ENCODE measurements at regions not wholly inside any gene's neighbourhood (a gene's known extent, or its start where the extent isn't known, plus 50 kb on each side); places are given as distances from the start of the nearest gene placed in this dataset.

DNA sequence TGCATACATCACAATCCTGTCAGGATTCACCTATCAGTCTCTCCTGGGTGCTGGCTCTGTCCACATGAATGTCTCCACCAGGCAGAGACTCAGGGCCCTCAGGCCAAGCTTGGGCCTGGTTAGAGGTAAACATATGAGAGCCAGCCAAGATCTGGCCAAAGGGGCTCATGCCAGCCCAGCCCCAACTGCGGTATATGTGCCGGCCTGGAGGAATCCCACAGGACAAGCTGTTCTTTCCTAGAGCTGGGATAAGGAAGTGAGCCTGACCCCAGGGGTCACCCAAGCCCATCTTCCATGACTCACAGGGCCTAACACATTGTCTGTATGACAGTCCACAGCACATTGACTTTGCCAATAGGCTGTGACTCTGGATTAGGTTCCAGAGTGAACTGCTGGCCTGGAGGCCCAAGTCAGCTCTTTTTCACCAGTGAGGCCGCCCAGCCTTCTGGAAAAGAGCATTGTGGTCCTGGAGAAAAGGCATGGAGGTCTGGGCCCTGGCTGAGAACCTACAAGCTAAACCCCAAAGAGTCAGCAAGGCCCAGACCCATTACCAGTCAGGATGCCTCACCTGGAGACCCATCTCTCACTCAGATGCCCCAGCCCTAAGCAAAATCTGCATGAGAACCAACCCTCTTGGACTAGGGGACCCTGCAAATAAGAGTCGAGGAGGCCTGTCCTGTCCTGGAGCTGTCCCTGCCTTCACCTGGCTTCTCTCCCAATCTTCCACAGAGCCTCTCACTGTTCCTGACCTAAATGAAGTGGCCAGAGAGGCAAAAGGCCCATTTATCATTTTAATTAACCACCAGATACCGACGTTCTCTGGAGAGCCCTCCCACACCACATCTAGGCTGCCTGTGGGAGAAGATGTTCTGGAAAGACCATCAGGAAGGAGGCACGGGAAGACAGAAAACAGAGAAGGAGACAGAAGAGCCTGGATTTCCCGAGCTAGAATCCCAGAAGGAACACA, 120.9 kb upstream of the PKDCC start:
- H3K27me3 ChIP-seq (ENCODE audit: insufficient read depth, low read length) = no peaks in the 10 kb centered on the region
- no peaks in the 10 kb centered on the region for H3K9me3 ChIP-seq (ENCODE audit: low read length)
- no peaks in the 10 kb centered on the region for H3K36me3 ChIP-seq (ENCODE audit: insufficient read depth, low read length)
- H2AFZ ChIP-seq (ENCODE audit: low read depth, low read length) = no peak overlapping the region
- no peak overlapping the region for H3K4me3 ChIP-seq (ENCODE audit: low read length)
- H3K4me1 ChIP-seq (ENCODE audit: insufficient read depth, low read length) = no peaks in the 10 kb centered on the region

- Histone ChIP-seq H3K4me3 (ENCODE audit: low read length) (no peak overlapping the region), H3K36me3 (ENCODE audit: insufficient read depth, low read length) (no peaks in the 10 kb centered on the region), H3K9me3 (ENCODE audit: low read length) (no peaks in the 10 kb centered on the region), H2AFZ (ENCODE audit: low read depth, low read length) (no peak overlapping the region), H3K27me3 (ENCODE audit: insufficient read depth, low read length) (no peaks in the 10 kb centered on the region), H3K4me1 (ENCODE audit: insufficient read depth, low read length) (no peaks in the 10 kb centered on the region)
Measured at GRCh38 chr2:41927581-41928264, 120.1 kb upstream of the PKDCC start.

DNA sequence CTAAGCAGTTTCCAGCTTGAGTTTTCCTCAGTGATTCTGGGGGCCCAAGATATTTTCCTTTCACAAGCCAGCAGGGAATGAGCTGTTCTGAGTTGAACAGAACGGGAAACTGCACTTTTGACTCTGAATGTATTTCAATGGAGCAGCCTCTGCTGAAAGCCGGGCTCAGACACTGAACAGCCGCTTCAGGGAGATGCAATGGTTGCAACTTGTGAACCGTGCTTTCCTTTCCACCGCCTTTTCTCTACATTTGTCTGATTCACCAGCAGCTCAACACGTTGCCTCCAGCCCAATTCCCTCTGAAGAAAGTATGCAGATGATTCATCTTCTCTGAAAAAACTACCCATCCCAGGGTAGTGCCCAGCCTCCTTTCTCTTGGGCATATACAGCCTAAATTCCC, 119.3 kb upstream of the PKDCC start:
- Histone ChIP-seq H3K36me3 (ENCODE audit: insufficient read depth, low read length) (no peaks in the 10 kb centered on the region), H2AFZ (ENCODE audit: low read depth, low read length) (no peak overlapping the region), H3K4me3 (ENCODE audit: low read length) (no peak overlapping the region), H3K9me3 (ENCODE audit: low read length) (no peaks in the 10 kb centered on the region), H3K27me3 (ENCODE audit: insufficient read depth, low read length) (no peaks in the 10 kb centered on the region), H3K4me1 (ENCODE audit: insufficient read depth, low read length) (no peaks in the 10 kb centered on the region)

- H2AFZ ChIP-seq (ENCODE audit: low read depth, low read length) = no peak overlapping the region
- no peaks in the 10 kb centered on the region for H3K36me3 ChIP-seq (ENCODE audit: insufficient read depth, low read length)
- H3K4me3 ChIP-seq (ENCODE audit: low read length) = no peak overlapping the region
- no peaks in the 10 kb centered on the region for H3K27me3 ChIP-seq (ENCODE audit: insufficient read depth, low read length)
- H3K4me1 ChIP-seq (ENCODE audit: insufficient read depth, low read length) = peaks cover under 1% of the 10 kb centered on the region
- no peaks in the 10 kb centered on the region for H3K9me3 ChIP-seq (ENCODE audit: low read length)
Measured at GRCh38 chr2:41930807-41931566, 116.8 kb upstream of the PKDCC start.

- no peaks in the 10 kb centered on the region for H3K27me3 ChIP-seq (ENCODE audit: insufficient read depth, low read length)
- H3K9me3 ChIP-seq (ENCODE audit: low read length) = no peaks in the 10 kb centered on the region
Measured at GRCh38 chr2:41932241-41933045, 115.4 kb upstream of the PKDCC start.

DNA sequence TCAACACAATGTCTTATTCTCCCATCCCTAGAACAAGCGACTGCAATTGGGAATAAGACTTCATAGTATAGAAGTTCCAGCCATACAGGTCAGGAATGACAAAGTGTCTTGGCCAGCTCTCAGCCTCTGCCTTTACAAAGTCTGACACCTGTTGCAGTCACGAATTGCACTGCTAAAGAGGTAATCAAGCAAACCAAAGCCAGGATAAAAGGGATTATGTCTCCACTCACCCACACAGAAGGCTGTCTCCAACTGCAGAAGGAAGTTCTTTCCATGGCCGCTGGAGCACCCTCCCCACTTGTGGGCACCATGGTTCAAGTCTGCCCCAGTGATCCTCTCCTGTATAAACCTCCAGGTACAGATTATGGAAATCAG, 114.8 kb upstream of the PKDCC start:
- H3K9me3 ChIP-seq (ENCODE audit: low read length) = no peaks in the 10 kb centered on the region
- no peaks in the 10 kb centered on the region for H3K27me3 ChIP-seq (ENCODE audit: insufficient read depth, low read length)
- H2AFZ ChIP-seq (ENCODE audit: low read depth, low read length) = no peak overlapping the region
- no peak overlapping the region for H3K4me3 ChIP-seq (ENCODE audit: low read length)
- H3K36me3 ChIP-seq (ENCODE audit: insufficient read depth, low read length) = no peaks in the 10 kb centered on the region
- peaks cover 20% of the 10 kb centered on the region for H3K4me1 ChIP-seq (ENCODE audit: insufficient read depth, low read length)

More at GRCh38 chr2:41932241-41933045, 115.4 kb upstream of the PKDCC start:
- Histone ChIP-seq H3K36me3 (ENCODE audit: insufficient read depth, low read length) (no peaks in the 10 kb centered on the region), H3K4me3 (ENCODE audit: low read length) (no peak overlapping the region), H3K4me1 (ENCODE audit: insufficient read depth, low read length) (peaks cover 15% of the 10 kb centered on the region), H2AFZ (ENCODE audit: low read depth, low read length) (no peak overlapping the region)

DNA sequence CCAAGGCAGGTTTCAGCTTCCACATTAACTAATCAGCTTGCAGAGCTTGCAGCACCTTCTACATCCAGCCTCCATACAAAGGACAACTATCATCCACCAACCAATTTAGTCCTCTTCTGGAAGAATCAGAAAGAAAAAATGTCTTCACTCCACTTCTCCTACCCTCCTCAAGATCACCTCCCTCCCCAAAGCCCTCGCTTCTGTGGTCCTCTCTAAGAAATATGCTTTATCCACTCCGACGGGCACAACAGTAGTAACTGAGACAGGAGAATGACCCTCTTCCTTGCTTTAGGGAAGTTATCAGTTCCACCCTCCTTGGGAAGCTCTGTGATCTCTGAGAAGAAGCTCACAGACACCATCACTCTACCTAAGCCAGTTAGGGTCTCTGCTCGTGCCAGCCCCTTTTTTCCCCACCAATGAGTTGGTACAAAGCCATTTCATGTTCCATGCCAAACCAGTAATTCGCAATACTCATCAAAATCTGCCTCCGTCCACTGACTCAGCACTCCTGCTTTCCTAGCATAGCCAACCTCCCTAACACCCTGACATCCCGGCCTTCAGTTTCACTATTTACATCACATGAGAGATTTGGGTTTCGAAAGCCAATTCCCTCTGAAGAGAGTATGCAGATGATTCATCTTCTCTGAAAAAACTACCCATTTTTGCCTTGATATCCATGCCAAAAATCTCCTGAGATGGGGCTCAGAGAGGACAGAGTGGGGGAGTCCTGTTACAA, 114.1 kb upstream of the PKDCC start:
- H3K4me1 ChIP-seq (ENCODE audit: insufficient read depth, low read length) = peaks cover 27% of the 10 kb centered on the region

GRCh38 chr2:41934329-41934958, 113.4 kb upstream of the PKDCC start:
- Histone ChIP-seq H3K36me3 (ENCODE audit: insufficient read depth, low read length) (no peaks in the 10 kb centered on the region), H3K9me3 (ENCODE audit: low read length) (no peaks in the 10 kb centered on the region), H3K4me1 (ENCODE audit: insufficient read depth, low read length) (peaks cover 28% of the 10 kb centered on the region), H3K27me3 (ENCODE audit: insufficient read depth, low read length) (no peaks in the 10 kb centered on the region), H2AFZ (ENCODE audit: low read depth, low read length) (no peak overlapping the region), H3K4me3 (ENCODE audit: low read length) (no peak overlapping the region)

More for the DNA sequence above, 114.1 kb upstream of the PKDCC start:
- Histone ChIP-seq H3K9me3 (ENCODE audit: low read length) (no peaks in the 10 kb centered on the region), H3K36me3 (ENCODE audit: insufficient read depth, low read length) (no peaks in the 10 kb centered on the region), H3K27me3 (ENCODE audit: insufficient read depth, low read length) (no peaks in the 10 kb centered on the region), H3K4me3 (ENCODE audit: low read length) (no peak overlapping the region), H2AFZ (ENCODE audit: low read depth, low read length) (no peak overlapping the region)

DNA sequence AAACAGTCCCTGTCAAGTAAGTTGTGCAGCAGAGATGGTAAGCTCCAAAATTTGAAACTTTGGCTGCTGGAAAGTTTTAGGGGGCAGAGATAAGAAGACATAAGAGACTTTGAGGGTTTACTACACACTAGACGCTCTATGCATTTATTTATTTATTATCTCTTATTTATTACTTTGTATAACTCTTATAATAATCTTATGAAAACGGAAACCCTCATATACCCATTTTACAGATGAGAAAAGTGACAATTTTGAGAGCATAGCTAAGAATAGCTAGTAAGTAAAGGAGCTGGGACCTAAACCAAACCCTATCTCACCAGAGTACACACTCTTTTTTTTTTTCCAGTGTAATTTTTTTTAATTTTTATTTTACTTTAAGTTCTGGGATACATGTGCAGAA, 112.8 kb upstream of the PKDCC start:
- no peaks in the 10 kb centered on the region for H3K27me3 ChIP-seq (ENCODE audit: insufficient read depth, low read length)
- no peak overlapping the region for H3K4me3 ChIP-seq (ENCODE audit: low read length)
- no peak overlapping the region for H2AFZ ChIP-seq (ENCODE audit: low read depth, low read length)
- no peaks in the 10 kb centered on the region for H3K9me3 ChIP-seq (ENCODE audit: low read length)
- no peaks in the 10 kb centered on the region for H3K36me3 ChIP-seq (ENCODE audit: insufficient read depth, low read length)
- H3K4me1 ChIP-seq (ENCODE audit: insufficient read depth, low read length) = peaks cover 28% of the 10 kb centered on the region

DNA sequence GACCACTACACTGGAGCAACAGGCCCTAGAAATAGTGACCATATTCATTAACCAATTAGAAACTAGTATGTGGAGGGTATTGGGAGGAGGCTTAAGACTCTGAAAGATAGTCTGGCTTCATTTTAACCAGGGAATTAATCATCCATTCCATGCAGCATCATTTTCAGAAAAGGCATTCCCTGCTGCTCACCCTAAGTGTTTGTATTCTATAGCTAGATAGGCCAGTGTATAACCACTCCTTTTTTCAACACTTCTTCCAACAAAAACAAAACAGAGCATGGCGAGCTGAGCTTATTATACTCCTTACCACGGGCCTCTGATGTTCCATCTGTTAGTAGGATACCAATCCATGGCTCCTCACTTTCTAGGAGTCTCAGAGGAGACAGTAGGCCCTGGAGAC, 112.0 kb upstream of the PKDCC start:
- peaks cover 28% of the 10 kb centered on the region for H3K4me1 ChIP-seq (ENCODE audit: insufficient read depth, low read length)
- H3K4me3 ChIP-seq (ENCODE audit: low read length) = no peak overlapping the region
- H3K36me3 ChIP-seq (ENCODE audit: insufficient read depth, low read length) = no peaks in the 10 kb centered on the region
- H2AFZ ChIP-seq (ENCODE audit: low read depth, low read length) = no peak overlapping the region
- H3K9me3 ChIP-seq (ENCODE audit: low read length) = no peaks in the 10 kb centered on the region
- no peaks in the 10 kb centered on the region for H3K27me3 ChIP-seq (ENCODE audit: insufficient read depth, low read length)

DNA sequence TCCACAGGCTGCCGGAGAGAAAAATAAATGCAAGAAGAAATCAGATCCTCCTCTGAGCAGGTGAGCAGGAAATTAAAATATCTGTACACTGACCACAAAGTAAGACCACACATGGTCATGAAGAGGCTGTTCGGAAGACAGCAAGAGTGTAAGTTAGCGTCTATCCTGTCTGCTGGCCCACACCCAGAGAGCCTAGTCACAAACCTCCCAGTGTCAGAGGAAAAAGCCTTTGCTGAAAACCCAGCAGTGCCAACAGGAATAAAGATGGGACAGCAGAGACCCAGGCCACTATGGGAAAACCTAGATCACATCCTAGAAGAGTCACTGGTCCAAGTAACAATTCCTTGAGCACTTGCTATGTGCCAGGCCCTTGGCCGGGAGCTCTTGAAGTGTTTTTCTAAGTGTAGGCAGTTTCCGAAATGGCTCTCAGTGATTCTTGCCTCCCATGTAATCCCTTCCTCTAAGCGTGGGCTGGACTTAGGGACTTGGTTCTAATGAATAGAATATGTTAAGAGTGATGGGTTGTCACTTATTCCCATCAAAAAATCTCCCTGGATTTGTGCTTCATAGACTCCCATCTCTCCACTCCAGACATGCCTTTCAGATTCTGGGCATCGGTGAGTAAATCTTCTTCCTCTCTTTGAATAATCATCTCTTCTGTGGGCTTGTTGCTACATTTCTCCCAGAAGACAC, 110.9 kb upstream of the PKDCC start:
- Histone ChIP-seq H3K4me1 (ENCODE audit: insufficient read depth, low read length) (peaks cover 28% of the 10 kb centered on the region), H3K36me3 (ENCODE audit: insufficient read depth, low read length) (no peaks in the 10 kb centered on the region), H3K4me3 (ENCODE audit: low read length) (no peak overlapping the region), H3K27me3 (ENCODE audit: insufficient read depth, low read length) (no peaks in the 10 kb centered on the region), H2AFZ (ENCODE audit: low read depth, low read length) (no peak overlapping the region), H3K9me3 (ENCODE audit: low read length) (no peaks in the 10 kb centered on the region)
